Upper lobe of left lung (tissue), 6 donors: ENCODE measurements at regions not wholly inside any gene's neighbourhood (a gene's known extent, or its start where the extent isn't known, plus 50 kb on each side); places are given as distances from the start of the nearest gene placed in this dataset.

Source experiments
- ATAC-seq, 2 donors: fragments of 200-7000 bp; cut with Tn5 transposase; one replicate each; pipeline ENCODE4 v1.9.1; 2022; ENCODE audit warnings: mild to moderate bottlenecking in 2 of 2, moderate library complexity in 2 of 2; ENCODE audit not compliant: low FRiP score in 2 of 2
- DNase-seq, 2 donors: peaks; one replicate each; pipeline ENCODE4 v3.0.0-alpha.2; 2019 to 2020
- H3K27ac ChIP-seq, 4 donors: fragments of 200-600 bp; sonication (generic); one replicate each; pipeline ENCODE4 v1.5.1; 2016 to 2019
- H3K27me3 ChIP-seq, 4 donors: fragments of 200-600 bp; sonication (generic); one replicate each; pipeline ENCODE4 v1.5.1; 2017 to 2019
- H3K36me3 ChIP-seq, 4 donors: fragments of 200-600 bp; sonication (generic); one replicate each; pipeline ENCODE4 v1.5.1; 2016 to 2019
- H3K4me1 ChIP-seq, 4 donors: fragments of 200-600 bp; sonication (generic); one replicate each; pipeline ENCODE4 v1.5.1; 2018 to 2019
- H3K4me3 ChIP-seq, 4 donors: fragments of 200-600 bp; sonication (generic); one replicate each; pipeline ENCODE4 v1.5.1; 2017 to 2019; ENCODE audit warnings: mild to moderate bottlenecking in 2 of 4, moderate library complexity in 1 of 4
- H3K9me3 ChIP-seq, 4 donors: fragments of 200-600 bp; sonication (generic); one replicate each; pipeline ENCODE4 v1.5.1; 2018 to 2019
- CTCF ChIP-seq, 6 experiments: fragments of 450-650 bp in 4 of 6; fragments of 200-600 bp in 2 of 6; sonication (generic) in 2 of 6; IDR thresholded peaks; one replicate each; pipeline ENCODE4 v1.5.1; 2016 to 2019; ENCODE audit warnings: antibody characterized with exemption in 6 of 6
- EP300 ChIP-seq, 4 donors: sonication (generic); formaldehyde crosslinking; IDR thresholded peaks; one replicate each; pipeline ENCODE4 v1.5.1; 2017; ENCODE audit warnings: antibody characterized with exemption in 4 of 4, control low read depth in 2 of 4
- POLR2A ChIP-seq, 4 donors: fragments of 450-650 bp; IDR thresholded peaks; one replicate each; pipeline ENCODE4 v1.5.1; 2016 to 2017; ENCODE audit warnings: antibody characterized with exemption in 4 of 4, mild to moderate bottlenecking in 2 of 4
- POLR2AphosphoS5 ChIP-seq, 2 donors: sonication (generic); formaldehyde crosslinking; IDR thresholded peaks; one replicate each; pipeline ENCODE4 v1.5.1; 2017; ENCODE audit warnings: antibody characterized with exemption in 2 of 2
- WGBS, 2 donors: methylation state at CpG; one replicate each; pipeline ENCODE4 v1.1.5; 2017 to 2018; 5-methylcytosine and 5-hydroxymethylcytosine counted together
- donor health status: DM: no; HTN: no; CAD: no; lungs with moderate emphysema.
- donor health status: DM: no; HTN: yes; CAD: no; lungs with severe emphysema.

- peak; percentile 41 to 72 for ATAC-seq
- peak overlapping the region; percentile 31 to 59 (median 46) for H3K27ac ChIP-seq
- WGBS, 2 donors = 63 to 74% methylated on average over 6 of the region's 6 CpGs
- H3K36me3 ChIP-seq = no peaks in the 10 kb centered on the region
- TF ChIP-seq EP300 (IDR thresholded peaks at IDR 0.05) (no peak), CTCF (IDR thresholded peaks at IDR 0.05) (no peak), POLR2AphosphoS5 (IDR thresholded peaks at IDR 0.05) (no peak), POLR2A (IDR thresholded peaks at IDR 0.05) (no peak)
- H3K4me3 ChIP-seq = no peak overlapping the region
- H3K9me3 ChIP-seq = no peaks in the 10 kb centered on the region
- H3K27me3 ChIP-seq = no peaks in the 10 kb centered on the region
- peaks cover 17 to 28% (median 25%) of the 10 kb centered on the region in 4 donors for H3K4me1 ChIP-seq
- DNase-seq = peak in 1 of 2 donors; percentile 57
These were observed 154.9 kb downstream of the MRPL14 start for GRCh38 chr6:43972179-43972912.

GRCh38 chr6:43971776-43972126 is 155.5 kb downstream of the MRPL14 start:
- no peak for TF ChIP-seq EP300 (IDR thresholded peaks at IDR 0.05)
- TF ChIP-seq CTCF (IDR thresholded peaks at IDR 0.05) = no peak
- no peak for TF ChIP-seq POLR2AphosphoS5 (IDR thresholded peaks at IDR 0.05)
- no peak for TF ChIP-seq POLR2A (IDR thresholded peaks at IDR 0.05)
- WGBS, 2 donors = 73 to 92% methylated on average over 2 of the region's 2 CpGs
- H3K36me3 ChIP-seq = no peaks in the 10 kb centered on the region
- H3K27ac ChIP-seq = peak overlapping the region in 3 of 4 donors; percentile 31 to 59 (median 46)
- H3K27me3 ChIP-seq = no peaks in the 10 kb centered on the region
- no peaks in the 10 kb centered on the region for H3K9me3 ChIP-seq
- no peak overlapping the region for H3K4me3 ChIP-seq
- ATAC-seq (no peak), DNase-seq (no peak)
- H3K4me1 ChIP-seq = peaks cover 17 to 28% (median 25%) of the 10 kb centered on the region in 4 donors

GRCh38 chr6:43970913-43971775 is 156.1 kb downstream of the MRPL14 start:
- Histone ChIP-seq H3K27me3 (no peaks in the 10 kb centered on the region), H3K9me3 (no peaks in the 10 kb centered on the region), H3K27ac (peak overlapping the region in 2 of 4 donors; percentile 31 to 59), H3K4me1 (peaks cover 17 to 28% (median 25%) of the 10 kb centered on the region in 4 donors), H3K36me3 (no peaks in the 10 kb centered on the region), H3K4me3 (no peak overlapping the region)
- no peak for TF ChIP-seq EP300 (IDR thresholded peaks at IDR 0.05)
- no peak for TF ChIP-seq POLR2AphosphoS5 (IDR thresholded peaks at IDR 0.05)
- TF ChIP-seq CTCF (IDR thresholded peaks at IDR 0.05) = no peak
- TF ChIP-seq POLR2A (IDR thresholded peaks at IDR 0.05) = no peak
- no peak for ATAC-seq
- DNase-seq = peak in 1 of 2 donors; percentile 89
- WGBS, 2 donors = 73% methylated on average over 8 of the region's 8 CpGs

GRCh38 chr6:43970068-43970912 is 157.0 kb downstream of the MRPL14 start:
- H3K4me3 ChIP-seq = no peak overlapping the region
- DNase-seq = peak in 1 of 2 donors; percentile 16
- peaks cover 17 to 28% (median 25%) of the 10 kb centered on the region in 4 donors for H3K4me1 ChIP-seq
- no peak overlapping the region for H3K27ac ChIP-seq
- no peak for TF ChIP-seq POLR2AphosphoS5 (IDR thresholded peaks at IDR 0.05)
- TF ChIP-seq CTCF (IDR thresholded peaks at IDR 0.05) = no peak
- no peak for TF ChIP-seq POLR2A (IDR thresholded peaks at IDR 0.05)
- TF ChIP-seq EP300 (IDR thresholded peaks at IDR 0.05) = no peak
- no peak for ATAC-seq
- 79 to 85% methylated on average over 3 of the region's 3 CpGs for WGBS, 2 donors
- no peaks in the 10 kb centered on the region for H3K36me3 ChIP-seq
- H3K9me3 ChIP-seq = no peaks in the 10 kb centered on the region
- H3K27me3 ChIP-seq = no peaks in the 10 kb centered on the region
